CD4-positive, alpha-beta T cell (primary cell): ENCODE measurements at regions not wholly inside any gene's neighbourhood (a gene's known extent, or its start where the extent isn't known, plus 50 kb on each side); places are given as distances from the start of the nearest gene placed in this dataset.

Experiments used
- ATAC-seq: fragments of 200-7000 bp; cut with Tn5 transposase; one replicate; pipeline ENCODE4 v1.10.0; 2022; ENCODE audit warnings: mild to moderate bottlenecking; ENCODE audit not compliant: poor library complexity
- CTCF ChIA-PET: fragments of 350-600 bp; sonication (Branson Sonifier 250); formaldehyde crosslinking; loops from one replicate; lab custom pipeline; 2021; ENCODE audit warnings: antibody characterized with exemption, inconsistent platforms; lab: Charles Lee
- POLR2A ChIA-PET: fragments of 350-600 bp; sonication (Branson Sonifier 250); formaldehyde crosslinking; loops from one replicate; lab custom pipeline; 2021; ENCODE audit warnings: antibody characterized with exemption, inconsistent platforms; lab: Charles Lee
- DNase-seq, 14 experiments: peaks; one replicate each; pipeline ENCODE4 v3.0.0-alpha.2; 2013 to 2020; ENCODE audit warnings: mixed read lengths in 2 of 14
- H3K27ac ChIP-seq, 2 donors: one replicate each; pipeline versions ENCODE4 v1.5.1 to v1.7.0; 2013; ENCODE audit warnings: low read length in 2 of 2, low read depth in 1 of 2, mild to moderate bottlenecking in 1 of 2
- H3K27me3 ChIP-seq, 2 experiments: 1 replicate in 1 of 2; 2 replicates in 1 of 2; pipeline versions ENCODE4 v1.6.1 to v1.7.0; 2013; ENCODE audit warnings: low read length in 2 of 2, control low read depth in 1 of 2, mild to moderate bottlenecking in 1 of 2, moderate library complexity in 1 of 2; ENCODE audit not compliant: insufficient read depth in 2 of 2, control insufficient read depth in 1 of 2
- H3K36me3 ChIP-seq: one replicate; pipeline ENCODE4 v1.6.1; 2013; ENCODE audit warnings: low read length, control low read depth; ENCODE audit not compliant: insufficient read depth
- H3K4me1 ChIP-seq: one replicate; pipeline ENCODE4 v1.6.1; 2013; ENCODE audit warnings: low read length, control low read depth; ENCODE audit not compliant: insufficient read depth
- H3K4me3 ChIP-seq: one replicate; pipeline ENCODE4 v1.5.1; 2013; ENCODE audit warnings: mild to moderate bottlenecking, low read length, moderate library complexity
- H3K9me3 ChIP-seq, 2 experiments: 1 replicate in 1 of 2; 2 replicates in 1 of 2; pipeline versions ENCODE4 v1.6.1 to v1.7.0; 2013; ENCODE audit warnings: low read length in 2 of 2, mild to moderate bottlenecking in 2 of 2, control low read depth in 1 of 2, moderate library complexity in 1 of 2; ENCODE audit not compliant: control insufficient read depth in 1 of 2, insufficient read depth in 1 of 2
- H3K27ac Mint-ChIP-seq: one replicate; pipeline ENCODE4 v1.8.0; 2020; ENCODE audit warnings: mixed read lengths
- H3K27me3 Mint-ChIP-seq: one replicate; pipeline ENCODE4 v1.8.0; 2021; ENCODE audit warnings: mixed read lengths
- H3K36me3 Mint-ChIP-seq: one replicate; pipeline ENCODE4 v1.8.0; 2021; ENCODE audit warnings: low read depth, mixed read lengths
- H3K4me1 Mint-ChIP-seq: one replicate; pipeline ENCODE4 v1.8.0; 2021; ENCODE audit warnings: low read depth, mixed read lengths
- H3K4me3 Mint-ChIP-seq: one replicate; pipeline ENCODE4 v1.8.0; 2020; ENCODE audit warnings: mild to moderate bottlenecking, mixed read lengths
- H3K9me3 Mint-ChIP-seq: one replicate; pipeline ENCODE4 v1.8.0; 2020; ENCODE audit warnings: mixed read lengths
- intact Hi-C, 2 experiments: fragments of 100-400 bp; cut with DNase I in 1 of 2; cut with micrococcal nuclease in 1 of 2; formaldehyde crosslinking; loops; one replicate each; pipeline versions ENCODE4 v1.15.1 to v1.9.0; 2023 to 2025; cut with DNase I, micrococcal nuclease
- TF ChIP-seq, protein P1 (sequence below): fragments of 200-600 bp; IDR thresholded peaks from one replicate; pipeline ENCODE4 v1.8.0; 2022; ENCODE audit warnings: antibody characterized with exemption, mild to moderate bottlenecking

DNA sequence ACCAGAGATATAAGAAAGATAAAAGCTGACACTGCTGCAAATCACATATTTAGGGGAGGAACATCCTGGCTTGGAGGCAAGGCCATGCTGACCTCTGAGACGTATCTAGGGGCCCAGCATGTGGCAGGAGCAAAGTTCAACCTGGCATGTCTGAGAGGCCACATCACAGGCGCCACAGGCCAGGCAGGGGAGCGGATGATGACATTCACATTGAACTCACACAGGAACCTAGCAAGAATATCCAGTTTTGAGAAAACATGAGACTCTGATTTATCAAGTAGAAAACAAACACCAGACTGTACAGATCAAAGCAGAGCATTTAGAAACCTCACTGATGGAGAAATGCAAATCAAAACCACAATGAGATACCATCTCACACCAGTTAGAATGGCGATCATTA lies 64.2 kb upstream of the STK32A start:
- H3K36me3 ChIP-seq = no peaks in the 10 kb centered on the region
- no peak for ATAC-seq
- H3K27ac Mint-ChIP-seq = no peak overlapping the region
- H3K9me3 Mint-ChIP-seq = no peaks in the 10 kb centered on the region
- no peaks in the 10 kb centered on the region for H3K9me3 ChIP-seq
- POLR2A ChIA-PET = no interaction called here
- peaks cover 3% of the 10 kb centered on the region for H3K4me1 Mint-ChIP-seq
- CTCF ChIA-PET = no interaction called here
- intact Hi-C loops = no loop called here
- no peaks in the 10 kb centered on the region for H3K36me3 Mint-ChIP-seq
- peak in 3 of 14 experiments; percentile 2 to 16 (median 5) for DNase-seq
- H3K4me3 ChIP-seq = no peak overlapping the region
- H3K27me3 ChIP-seq = peaks cover 0 to 2% of the 10 kb centered on the region in 2 experiments
- H3K27me3 Mint-ChIP-seq = peaks cover 4% of the 10 kb centered on the region
- H3K4me3 Mint-ChIP-seq = no peak overlapping the region
- TF ChIP-seq, protein P1, sequence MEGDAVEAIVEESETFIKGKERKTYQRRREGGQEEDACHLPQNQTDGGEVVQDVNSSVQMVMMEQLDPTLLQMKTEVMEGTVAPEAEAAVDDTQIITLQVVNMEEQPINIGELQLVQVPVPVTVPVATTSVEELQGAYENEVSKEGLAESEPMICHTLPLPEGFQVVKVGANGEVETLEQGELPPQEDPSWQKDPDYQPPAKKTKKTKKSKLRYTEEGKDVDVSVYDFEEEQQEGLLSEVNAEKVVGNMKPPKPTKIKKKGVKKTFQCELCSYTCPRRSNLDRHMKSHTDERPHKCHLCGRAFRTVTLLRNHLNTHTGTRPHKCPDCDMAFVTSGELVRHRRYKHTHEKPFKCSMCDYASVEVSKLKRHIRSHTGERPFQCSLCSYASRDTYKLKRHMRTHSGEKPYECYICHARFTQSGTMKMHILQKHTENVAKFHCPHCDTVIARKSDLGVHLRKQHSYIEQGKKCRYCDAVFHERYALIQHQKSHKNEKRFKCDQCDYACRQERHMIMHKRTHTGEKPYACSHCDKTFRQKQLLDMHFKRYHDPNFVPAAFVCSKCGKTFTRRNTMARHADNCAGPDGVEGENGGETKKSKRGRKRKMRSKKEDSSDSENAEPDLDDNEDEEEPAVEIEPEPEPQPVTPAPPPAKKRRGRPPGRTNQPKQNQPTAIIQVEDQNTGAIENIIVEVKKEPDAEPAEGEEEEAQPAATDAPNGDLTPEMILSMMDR = no peak
- H3K27ac ChIP-seq = no peak overlapping the region
- H3K4me1 ChIP-seq = no peaks in the 10 kb centered on the region

DNA sequence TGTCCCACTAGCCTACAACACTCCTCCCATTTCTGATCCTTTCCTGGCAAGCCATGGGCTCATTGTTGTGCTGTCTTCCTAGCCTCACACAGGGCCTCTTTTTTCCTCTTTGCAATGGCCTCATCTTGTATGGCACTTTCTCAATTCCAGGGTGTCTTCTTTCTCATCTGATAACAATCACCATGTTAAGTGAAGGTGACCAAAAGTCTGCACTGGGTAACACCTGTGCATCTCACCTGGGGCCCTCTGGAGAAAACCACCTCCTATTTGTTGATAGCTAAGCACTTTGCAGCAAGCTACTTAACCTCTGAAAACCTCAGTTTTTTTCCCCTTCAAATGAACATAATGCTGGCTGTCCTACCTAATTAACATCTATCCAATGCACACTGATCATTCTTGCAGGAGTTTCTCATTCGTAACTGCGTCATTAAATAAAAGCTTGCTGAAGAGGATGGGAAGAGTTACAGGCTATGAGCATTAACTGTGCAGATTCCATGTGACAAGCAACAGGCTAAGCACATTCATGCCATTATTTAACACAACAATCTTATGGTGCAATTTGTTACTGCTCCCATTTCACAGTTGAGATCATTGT lies 60.1 kb upstream of the STK32A start:
- Mint-ChIP-seq H3K9me3 (no peaks in the 10 kb centered on the region), H3K27me3 (peaks cover 4% of the 10 kb centered on the region), H3K27ac (no peak overlapping the region), H3K36me3 (no peaks in the 10 kb centered on the region), H3K4me3 (no peak overlapping the region), H3K4me1 (peaks cover 3% of the 10 kb centered on the region)
- CTCF ChIA-PET = no interaction called here
- H3K4me3 ChIP-seq = no peak overlapping the region
- no peaks in the 10 kb centered on the region for H3K36me3 ChIP-seq
- TF ChIP-seq, protein P1 = no peak
- no peak for DNase-seq
- intact Hi-C loops = no loop called here
- no peaks in the 10 kb centered on the region for H3K4me1 ChIP-seq
- H3K27me3 ChIP-seq = peaks cover 0 to 2% of the 10 kb centered on the region in 2 experiments
- POLR2A ChIA-PET = no interaction called here
- no peaks in the 10 kb centered on the region for H3K9me3 ChIP-seq
- H3K27ac ChIP-seq = no peak overlapping the region
- no peak for ATAC-seq

DNA sequence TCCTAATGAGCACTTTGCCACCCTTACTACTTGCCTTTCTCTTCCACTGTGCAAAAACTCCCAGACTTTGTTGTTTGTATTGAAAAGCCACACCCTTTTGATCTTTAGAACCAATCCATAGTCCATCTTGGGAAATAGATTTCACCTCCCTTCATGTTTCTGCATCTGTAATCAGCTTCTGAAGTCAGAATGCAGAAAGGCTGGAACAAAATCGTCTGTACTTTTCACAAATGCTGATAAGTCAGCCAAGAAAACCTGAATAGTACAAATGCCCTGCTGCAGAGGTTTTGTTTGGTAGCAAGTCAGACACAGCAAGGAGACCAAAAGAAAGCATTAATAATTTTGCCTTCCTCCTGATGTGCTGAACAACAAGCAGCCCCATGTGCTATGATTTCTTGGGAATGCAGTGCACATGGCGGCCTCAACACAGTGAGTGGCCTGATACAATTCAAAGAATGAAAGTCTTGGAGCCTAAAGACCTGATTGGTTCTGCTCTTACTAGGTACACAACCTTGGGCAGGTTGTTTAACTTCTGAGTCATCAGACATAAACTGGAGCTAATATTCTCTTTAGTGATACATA lies 59.2 kb upstream of the STK32A start:
- peaks cover 4% of the 10 kb centered on the region for H3K27me3 Mint-ChIP-seq
- no peak overlapping the region for H3K27ac Mint-ChIP-seq
- H3K4me3 ChIP-seq = no peak overlapping the region
- no peaks in the 10 kb centered on the region for H3K36me3 Mint-ChIP-seq
- H3K27ac ChIP-seq = no peak overlapping the region
- ChIA-PET POLR2A (no interaction called here), CTCF (interaction anchor here (1.7 kb wide), 1 partner anchor 13 kb away, joined by 5 read pairs; no protein-coding TSS in a partner anchor)
- no peaks in the 10 kb centered on the region for H3K9me3 ChIP-seq
- DNase-seq = no peak
- H3K4me1 Mint-ChIP-seq = peaks cover 2% of the 10 kb centered on the region
- H3K36me3 ChIP-seq = no peaks in the 10 kb centered on the region
- no peak overlapping the region for H3K4me3 Mint-ChIP-seq
- intact Hi-C loops = no loop called here
- no peaks in the 10 kb centered on the region for H3K9me3 Mint-ChIP-seq
- TF ChIP-seq, protein P1 = no peak
- H3K4me1 ChIP-seq = no peaks in the 10 kb centered on the region
- no peak for ATAC-seq
- peaks cover 0 to 2% of the 10 kb centered on the region in 2 experiments for H3K27me3 ChIP-seq
